ENCODE measurements at regions not wholly inside any gene's neighbourhood (a gene's known extent, or its start where the extent isn't known, plus 50 kb on each side); places are given as distances from the start of the nearest gene placed in this dataset.

DNA sequence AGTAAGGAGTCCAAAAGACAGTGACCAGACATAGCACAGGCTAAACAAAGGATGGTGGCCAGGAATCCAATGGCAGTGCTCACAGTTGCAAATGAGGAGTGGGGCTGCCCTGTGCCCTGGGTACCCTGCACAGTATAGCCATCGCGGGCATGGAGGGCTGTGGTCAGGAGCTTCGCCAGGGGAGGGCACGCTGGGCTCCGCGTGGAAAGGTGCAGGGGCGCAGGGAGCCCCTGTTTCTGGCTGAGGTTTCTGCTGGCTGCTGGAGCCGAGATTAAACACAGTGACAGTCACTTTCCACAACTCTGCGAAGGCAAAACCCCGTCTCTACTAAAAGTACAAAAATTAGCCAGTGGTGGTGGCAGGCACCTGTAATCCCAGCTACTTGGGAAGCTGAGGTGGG is 194.7 kb downstream of the GALR1 start:
- no peak for DNase-seq (ENCODE audit: low read depth in 2 of 2)

DNA sequence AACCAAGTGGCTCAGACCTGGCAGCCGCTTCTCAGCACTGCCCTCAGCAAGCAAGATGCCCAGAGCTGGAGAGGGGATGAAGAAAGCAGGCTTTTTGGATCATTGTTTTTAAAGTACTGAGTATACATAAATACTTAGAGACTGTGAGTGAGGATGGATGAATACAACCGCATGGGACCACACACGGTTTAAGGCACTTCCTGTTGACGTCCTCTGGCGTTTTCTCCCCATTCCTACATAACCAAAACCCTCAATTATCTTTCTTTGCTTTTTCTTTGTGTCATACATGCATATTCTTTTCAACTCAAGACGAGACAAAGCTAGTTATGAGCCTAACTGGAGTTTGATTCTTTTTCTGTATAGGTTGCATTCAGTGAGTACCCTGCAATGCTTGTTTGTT is 198.4 kb downstream of the GALR1 start:
- no peak for DNase-seq (ENCODE audit: low read depth in 2 of 2)

DNA sequence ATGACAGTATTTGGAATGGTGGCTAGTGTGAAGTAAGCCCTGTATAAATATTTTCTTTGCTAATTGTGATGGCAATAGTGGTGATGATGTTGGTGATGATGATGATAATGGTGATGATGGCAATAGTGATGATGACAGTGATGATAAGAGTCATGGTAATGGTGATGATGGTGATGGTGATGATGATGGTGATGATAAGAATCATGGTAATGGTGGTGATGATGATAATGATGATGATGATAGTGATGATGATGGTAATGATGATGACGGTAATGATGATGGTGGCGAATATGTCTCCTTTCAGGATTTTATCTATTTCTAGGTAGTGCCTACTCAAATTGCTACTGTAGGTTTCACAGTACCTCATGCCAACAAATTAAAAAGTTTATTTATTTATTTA is 205.4 kb downstream of the GALR1 start:
- no peak for DNase-seq (ENCODE audit: low read depth in 2 of 2)

DNA sequence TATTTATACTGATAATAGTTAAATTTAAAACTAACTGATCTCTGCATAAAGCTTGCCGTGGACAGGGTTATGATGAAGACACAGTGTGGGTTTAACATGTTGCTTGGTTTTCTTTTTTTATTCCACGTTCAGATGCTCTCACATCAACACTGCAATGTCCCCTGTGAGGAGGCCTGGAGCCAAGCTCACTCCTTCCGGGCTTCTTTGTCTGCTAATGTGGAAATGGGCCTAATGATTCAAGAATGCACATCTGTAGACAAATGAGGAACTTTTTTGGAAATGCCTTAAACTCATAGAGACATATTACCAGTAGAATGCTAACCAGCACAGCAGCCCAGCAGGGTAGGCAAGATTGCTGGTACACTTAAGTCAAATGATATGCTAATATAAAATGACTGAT is 208.0 kb downstream of the GALR1 start:
- no peak for DNase-seq (ENCODE audit: low read depth in 2 of 2)

DNA sequence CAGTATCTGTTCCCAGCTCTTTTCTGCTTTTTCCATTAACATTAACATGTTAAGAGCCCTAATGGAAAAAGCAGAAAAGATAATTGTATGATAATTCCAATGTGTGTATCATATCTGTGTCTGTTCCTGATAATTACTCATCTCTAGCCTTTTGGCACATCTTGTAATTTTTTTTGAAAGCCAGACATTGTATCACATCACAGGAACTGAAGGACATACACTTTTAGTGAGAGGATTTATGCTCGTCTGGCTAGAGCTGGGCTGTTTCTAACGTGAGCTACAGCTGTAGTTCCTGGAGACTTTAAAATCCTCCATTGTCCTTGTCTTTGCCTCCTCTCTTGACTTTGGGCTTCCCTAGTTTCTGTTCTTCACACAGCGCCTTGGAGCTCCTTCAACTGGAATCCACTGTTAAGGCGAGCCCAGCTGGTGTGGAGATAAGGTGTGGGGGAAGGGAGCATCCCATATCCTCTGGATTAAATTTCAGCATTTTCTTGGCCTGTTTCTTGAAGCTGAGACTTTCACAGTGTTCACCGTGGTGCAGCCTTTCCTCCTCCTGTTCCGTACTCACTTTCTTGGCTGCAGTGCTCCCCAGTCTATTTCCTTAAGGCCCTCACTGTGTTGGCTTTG is 211.5 kb downstream of the GALR1 start:
- DNase-seq (ENCODE audit: low read depth in 2 of 2) = no peak

DNA sequence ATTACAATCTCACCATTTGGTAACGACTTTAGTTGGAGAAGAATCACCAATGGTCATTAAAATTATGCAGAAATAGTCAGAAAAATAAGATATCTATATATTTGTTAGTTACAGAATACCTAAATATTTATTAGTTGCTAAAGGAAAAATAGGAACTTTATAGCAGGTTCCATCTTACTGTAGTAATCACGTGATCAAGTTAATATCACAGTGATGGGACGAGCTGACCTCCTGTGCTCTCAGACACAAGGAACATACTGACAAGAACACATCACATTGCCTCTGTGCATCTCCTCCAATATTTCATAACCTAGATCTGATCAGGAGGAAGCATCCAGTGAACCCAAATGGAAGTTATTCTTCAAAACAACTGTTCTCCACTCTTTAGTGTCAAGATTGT is 215.3 kb downstream of the GALR1 start:
- DNase-seq (ENCODE audit: low read depth in 2 of 2) = no peak

DNA sequence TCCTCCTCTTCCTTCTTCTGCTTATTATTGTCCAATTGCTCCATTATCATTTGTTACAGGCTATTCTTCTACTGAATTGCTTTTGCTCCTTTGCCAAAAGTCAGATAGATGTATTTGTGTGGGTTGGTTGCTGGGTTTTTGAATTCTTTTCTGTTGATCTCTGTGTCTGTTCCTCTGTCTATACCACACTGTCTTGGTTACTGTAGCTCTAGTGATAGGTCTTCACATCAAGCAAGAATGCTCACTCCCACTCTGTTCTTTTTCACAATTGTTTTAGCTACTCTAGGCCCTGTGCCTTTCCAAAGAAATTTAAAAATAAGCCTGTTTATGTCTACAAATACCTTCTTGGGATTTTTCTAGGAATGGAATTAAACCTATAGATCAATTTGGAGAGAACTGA is 217.2 kb downstream of the GALR1 start:
- no peak for DNase-seq (ENCODE audit: low read depth in 2 of 2)

DNA sequence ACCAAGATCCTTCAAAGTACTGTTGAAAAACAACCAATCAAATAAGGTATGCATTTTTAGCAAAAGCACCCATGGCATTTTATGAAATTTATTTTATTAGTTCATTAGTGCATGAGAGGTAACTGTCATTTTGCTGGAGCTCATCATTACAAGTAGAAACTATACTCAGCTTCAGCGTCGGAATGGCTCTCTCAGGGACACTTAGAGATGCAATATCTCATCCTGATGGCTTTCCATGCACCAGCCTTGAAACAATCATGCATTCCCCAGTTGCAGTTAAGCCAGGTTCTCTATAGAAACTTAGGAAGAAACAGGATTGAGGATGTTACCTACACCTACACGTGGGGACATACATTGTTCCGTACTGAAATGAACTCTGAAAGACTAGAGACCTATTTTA is 219.5 kb downstream of the GALR1 start:
- DNase-seq (ENCODE audit: low read depth in 2 of 2) = no peak

DNA sequence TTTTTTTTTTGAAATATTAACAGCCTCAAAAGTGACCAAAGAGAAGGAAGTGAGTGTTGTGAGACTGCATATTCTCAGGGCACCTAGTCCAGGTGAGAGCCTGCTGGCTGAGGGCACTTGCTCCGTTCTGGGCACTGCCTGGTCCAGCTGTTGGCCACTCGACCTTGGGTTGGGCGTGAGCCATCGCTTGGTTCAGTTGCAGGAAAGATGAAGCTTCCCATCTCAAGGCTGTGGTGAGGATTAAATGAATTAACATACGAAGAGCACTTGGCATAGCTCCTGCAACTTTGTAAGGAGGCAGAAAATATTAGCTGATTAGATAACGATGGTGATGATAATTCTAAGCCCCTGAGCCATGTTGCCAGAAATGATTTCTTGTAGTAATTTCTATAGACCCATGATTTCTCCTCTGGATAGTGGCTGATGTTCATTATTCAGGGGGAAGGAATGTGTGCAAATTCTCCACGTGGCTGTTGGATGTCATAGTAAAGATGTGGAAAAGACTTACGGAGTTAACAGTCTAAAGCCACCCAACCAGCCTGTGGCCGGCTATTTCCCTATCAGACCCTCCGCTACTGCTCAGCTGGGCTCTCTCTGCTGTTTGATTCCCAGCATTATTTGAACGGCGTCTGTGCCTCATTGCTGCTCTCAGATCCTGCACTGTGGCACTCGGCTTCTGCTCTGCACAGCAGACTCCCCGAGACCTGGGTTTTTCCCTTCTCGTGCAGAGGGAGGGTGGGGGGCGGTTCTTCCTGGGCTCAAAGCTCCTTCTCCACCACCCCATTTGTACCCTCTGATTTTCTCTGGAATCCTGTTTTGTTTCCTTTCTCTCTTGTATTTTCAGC is 221.1 kb downstream of the GALR1 start:
- DNase-seq (ENCODE audit: low read depth in 2 of 2) = no peak

DNA sequence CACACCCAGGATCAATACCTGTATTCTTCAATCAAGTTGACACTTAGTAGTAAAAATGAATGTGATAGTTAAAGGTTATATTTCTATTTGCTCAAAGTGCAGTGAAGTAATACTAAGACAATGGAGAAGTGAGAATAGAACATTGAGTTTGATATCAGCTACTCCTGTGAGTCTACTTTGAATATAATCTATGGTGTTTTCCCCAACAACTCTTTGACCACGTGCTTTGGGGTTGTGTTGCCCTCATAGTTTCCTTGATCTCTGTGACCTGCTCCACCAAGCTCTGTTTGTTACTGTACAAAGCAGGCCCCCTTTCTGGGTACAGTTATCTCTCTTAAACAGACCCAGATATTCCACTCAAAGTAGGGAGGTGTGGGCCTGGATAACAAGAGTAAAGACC is 222.9 kb downstream of the GALR1 start:
- no peak for DNase-seq (ENCODE audit: low read depth in 2 of 2)

DNA sequence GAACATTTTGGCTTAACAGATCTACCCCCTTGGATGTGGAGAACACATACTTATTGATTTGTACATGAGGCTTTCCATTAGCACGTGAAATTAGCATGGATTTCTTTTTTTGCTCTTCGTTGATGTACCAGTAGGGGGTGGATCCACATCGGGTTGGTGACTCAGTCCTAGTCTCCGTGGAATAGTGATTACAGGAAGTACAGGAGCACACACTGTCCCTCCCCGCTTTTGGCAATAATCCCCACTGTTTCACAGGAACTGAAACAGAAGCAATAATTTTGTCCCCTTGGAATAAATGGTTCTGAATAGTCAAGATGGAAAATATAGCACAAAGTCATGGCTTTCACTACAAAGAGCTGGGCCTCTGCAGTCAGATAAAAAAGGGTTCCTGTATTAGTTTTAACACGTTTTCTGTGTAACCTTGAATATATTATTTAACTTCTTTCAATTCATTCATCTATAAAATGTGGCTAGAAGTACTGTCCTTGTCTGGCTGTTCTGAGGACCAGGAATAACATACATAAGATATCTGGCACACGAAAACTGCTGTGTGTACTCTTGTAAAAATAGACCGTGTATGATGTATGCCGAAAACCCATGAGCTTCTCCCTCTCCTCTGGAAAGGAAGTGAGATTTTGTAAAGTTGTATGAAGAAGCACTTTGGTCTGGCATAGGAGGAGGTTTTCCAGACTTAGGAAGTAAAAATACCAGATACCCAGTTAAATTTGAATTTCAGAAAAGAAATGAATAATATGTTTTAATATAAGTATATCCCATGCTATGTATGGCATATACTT is 229.2 kb downstream of the GALR1 start:
- DNase-seq (ENCODE audit: low read depth in 2 of 2) = no peak

DNA sequence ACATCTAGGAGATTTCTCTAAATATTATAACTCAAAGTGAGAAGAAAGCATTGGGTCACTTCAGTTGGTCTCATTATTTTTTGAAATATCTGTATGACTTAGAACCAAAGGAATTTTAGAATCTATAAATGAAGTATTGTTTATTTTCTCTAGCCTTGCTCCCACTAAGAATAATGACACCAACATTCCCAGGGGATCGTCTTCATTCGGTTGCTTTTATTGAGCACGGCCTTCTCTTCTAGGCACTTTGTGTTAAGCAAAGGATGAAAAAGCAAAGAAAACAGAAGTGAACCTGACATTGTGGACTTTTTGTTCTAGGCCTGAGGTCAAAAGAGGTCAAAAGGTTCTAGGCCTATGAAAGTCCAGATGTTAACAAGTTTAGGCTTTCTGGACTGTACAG is 231.9 kb downstream of the GALR1 start:
- DNase-seq (ENCODE audit: low read depth in 2 of 2) = no peak

DNA sequence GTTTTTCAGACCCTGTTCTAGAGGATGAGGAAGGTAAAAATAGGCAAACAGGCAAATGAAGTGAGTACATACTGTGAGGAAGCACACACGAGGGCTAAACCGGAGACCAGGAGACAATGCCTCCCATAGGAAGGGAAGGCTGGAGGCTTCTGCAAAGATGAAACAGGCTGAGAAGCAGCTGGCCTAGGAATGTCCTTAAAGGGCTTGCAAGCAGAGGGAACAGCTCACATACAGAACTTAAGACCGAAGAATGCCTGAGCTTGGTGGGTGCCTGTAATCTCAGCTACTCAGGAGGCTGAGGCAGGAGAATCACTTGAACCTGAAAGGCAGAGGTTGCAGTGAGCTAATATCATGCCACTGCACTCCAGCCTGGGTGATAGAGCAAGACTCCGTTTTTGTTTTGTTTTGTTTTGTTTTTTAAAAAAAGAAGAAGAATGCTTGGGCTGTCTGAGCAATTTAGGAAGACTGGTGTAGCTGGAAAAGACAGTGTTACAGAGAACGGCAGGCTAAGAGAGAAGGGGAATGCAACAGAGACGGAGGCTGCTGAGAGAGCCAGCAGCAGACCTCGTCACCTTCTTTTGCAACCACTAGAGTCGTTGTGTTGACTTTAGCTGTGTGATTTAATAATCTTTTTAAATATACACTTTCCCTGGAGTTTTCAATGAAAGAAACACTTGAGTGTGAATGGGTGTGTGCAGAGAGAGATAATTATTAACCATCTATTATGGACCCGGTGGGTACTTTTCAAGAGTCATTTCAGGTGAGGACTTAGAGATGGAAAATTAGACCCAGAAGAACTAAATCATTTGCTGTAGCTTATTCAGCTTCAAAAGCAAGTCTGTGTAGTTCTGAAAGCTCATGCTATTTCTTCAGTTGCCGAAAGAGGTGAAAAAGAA is 232.8 kb downstream of the GALR1 start:
- DNase-seq (ENCODE audit: low read depth in 2 of 2) = no peak

DNA sequence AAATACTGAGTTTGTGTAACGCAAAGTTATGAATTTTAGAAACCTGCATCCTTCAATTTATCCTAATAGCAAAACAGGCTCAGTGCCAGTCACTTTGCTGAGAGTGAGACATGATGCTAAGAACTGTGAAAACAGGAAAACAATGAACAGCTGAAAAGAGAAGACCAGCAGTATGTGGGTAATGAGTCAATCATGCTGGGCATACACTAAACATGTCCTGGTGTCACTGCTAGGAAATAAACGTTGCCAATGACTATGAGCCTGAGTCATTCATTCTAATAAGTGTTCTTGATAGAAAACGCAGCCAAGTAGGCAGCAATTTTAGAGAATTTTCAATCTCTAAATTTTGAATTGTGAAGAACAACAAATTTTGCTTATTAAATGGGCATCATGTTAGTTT is 237.3 kb downstream of the GALR1 start:
- no peak for DNase-seq (ENCODE audit: low read depth in 2 of 2)

DNA sequence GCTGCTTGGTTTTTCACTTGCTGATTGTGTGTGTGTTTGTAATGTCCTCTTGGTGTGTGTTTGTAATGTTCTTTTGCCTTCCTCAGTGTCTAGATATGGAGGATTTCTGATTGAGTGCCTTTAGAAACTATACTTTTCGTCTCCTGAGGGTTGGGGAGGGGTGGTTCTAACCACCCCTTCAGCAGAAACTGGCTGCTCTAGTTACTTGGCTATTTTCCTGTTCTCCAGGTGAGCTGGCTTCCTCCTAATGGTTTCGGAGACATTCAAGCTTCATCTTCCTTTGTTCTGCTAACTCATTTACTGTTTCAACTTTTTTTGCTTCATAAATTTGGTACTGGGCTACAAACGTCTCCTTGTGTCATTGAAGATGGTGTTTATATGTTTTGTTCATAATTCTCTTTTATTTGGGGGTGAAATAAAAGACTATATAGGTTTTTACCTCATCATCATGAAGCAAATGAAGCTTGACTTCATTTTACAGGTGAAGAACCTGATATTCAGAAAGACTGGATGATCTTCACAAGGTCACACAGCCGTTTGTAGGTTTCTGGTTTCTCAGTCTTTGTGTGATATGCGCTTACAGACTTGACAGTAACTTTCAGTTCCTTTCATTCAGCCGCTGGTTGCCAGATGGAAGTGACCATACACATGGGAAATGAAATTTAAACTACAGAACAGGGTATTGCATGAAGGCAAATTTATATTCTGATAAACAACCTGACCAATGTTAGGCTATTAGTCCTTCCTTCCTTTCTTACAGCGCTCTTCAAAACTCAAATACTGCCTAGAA is 238.5 kb downstream of the GALR1 start:
- DNase-seq (ENCODE audit: low read depth in 2 of 2) = no peak

DNA sequence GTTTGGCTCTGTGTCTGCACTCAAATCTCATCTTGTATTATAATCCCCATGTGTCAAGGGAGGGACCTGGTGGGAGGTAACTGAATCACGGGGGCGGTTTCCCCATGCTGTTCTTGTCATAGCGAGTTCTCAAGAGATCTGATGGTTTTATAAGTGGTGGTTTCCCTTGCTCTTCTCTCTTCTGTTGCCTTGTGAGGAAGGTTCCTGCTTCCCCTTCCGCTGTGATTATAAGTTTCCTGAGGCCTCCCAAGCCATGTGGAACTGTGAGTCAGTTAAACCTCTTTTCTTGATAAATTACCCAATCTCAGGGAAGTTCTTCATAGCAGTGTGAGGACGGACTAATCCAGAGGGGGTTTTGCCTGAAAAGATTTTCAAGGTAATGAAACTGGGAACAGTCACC is 245.4 kb downstream of the GALR1 start:
- DNase-seq (ENCODE audit: low read depth in 2 of 2) = no peak

DNA sequence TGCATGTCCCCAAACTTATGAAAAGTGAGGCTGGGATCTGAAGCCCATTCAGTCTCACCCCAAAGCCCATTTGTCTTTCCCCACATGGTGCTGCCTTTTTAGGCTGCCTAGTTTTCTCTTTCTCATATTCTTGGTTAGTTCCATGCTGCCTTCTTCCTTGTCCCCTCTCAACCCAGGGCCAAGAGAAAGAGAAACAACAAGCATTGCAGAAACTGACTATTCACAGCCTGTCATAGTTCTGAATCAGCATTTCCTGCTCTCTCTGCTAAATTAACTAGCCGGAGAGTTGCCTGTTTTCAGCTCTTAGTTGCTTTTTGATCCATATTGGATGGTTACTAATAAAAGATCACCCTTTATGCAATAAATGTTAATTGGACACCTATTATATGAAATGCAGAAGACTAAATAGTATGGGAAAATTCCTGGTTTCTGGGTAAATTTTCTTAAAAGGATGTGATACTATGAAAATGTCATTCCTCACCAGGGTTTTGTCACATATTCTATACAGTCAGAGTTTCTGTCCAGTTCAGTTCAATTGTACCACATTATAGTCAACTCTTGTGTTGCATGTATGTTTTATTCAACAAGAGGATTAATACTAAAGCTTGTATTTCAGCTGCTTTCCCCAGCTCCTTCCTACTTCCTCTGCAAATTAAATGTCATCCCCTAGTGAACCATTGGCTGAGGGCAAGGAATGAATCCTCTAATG is 246.5 kb downstream of the GALR1 start:
- DNase-seq (ENCODE audit: low read depth in 2 of 2) = no peak

DNA sequence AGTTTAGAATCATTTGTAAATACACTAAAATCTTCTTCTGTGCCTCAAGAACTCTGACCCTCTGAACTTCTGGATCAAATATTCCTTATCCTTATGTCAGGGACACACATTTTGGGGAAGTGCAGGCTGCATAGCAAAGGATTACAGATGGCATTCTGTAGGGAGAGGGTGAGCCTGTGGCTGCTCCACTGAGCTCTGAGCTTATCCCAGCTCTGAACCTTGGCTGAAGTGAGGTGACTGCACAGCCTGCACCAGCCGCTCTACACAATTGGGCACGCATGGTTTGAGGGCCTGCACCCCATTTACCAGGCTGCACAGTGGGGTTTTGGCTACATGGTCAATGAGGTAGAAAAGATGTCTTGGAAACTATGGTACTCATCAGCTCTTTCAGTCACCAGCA is 251.6 kb downstream of the GALR1 start:
- DNase-seq (ENCODE audit: low read depth in 2 of 2) = no peak

DNA sequence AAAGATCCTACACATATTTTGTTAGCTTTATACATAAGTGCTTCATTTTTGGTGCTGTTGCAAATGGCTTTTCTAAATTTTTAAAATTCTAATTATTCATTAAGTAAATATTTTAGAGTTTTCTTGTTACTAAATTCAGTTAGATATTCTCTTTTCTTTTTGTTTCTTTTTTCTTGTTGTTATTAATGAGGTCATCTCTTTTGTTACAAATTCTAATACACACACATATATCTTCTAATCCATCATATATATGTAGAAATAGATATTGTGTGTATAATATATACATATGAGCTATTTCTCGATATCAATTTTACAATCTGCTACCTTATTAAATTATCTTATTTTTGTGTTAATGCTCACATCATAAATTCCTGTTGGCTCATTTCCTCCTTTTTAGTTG is 255.9 kb downstream of the GALR1 start:
- DNase-seq (ENCODE audit: low read depth in 2 of 2) = no peak

DNA sequence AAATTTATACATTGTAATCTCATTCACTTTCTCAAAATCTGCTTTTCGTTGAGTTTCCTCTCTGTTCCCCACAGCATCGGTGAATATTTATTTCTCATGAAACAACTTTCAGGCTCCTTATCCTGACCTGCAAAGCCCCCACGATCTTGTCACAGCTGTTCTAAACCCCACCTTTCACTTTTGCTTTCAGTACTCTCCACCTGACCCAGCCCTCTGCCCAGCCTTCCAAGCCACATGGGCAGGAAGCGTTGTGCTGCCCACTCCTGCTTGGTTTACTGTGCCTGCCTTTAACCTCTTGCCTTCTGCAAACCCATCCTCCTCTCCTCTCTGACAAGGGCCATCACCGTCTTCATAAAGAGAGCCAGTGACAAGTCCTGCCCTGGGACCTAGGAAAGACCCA is 262.5 kb downstream of the GALR1 start:
- DNase-seq (ENCODE audit: low read depth in 2 of 2) = no peak

All from stimulated activated CD4-positive, alpha-beta T cell treated with anti-CD3 and anti-CD28 coated beads, Interleukin-12 subunit alpha, Interleukin-12 subunit beta, amount 100 ng/mL, for 24 hours (primary cell).